Fibroblast of skin of back (primary cell): ENCODE measurements at regions not wholly inside any gene's neighbourhood (a gene's known extent, or its start where the extent isn't known, plus 50 kb on each side); places are given as distances from the start of the nearest gene placed in this dataset.

Source experiments
- DNase-seq: peaks from one replicate; pipeline ENCODE4 v3.0.0-alpha.2; 2013

- DNase-seq = no peak
These were observed 95.9 kb upstream of the LEP start for GRCh38 chr7:128145191-128145590.

- no peak for DNase-seq
These were observed 95.0 kb upstream of the LEP start for GRCh38 chr7:128146052-128146451.

GRCh38 chr7:128148676-128149075 is 92.4 kb upstream of the LEP start:
- no peak for DNase-seq

GRCh38 chr7:128150223-128150865 is 90.7 kb upstream of the LEP start:
- no peak for DNase-seq

GRCh38 chr7:128151635-128152034 is 89.4 kb upstream of the LEP start:
- DNase-seq = no peak

GRCh38 chr7:128152721-128153120 is 88.4 kb upstream of the LEP start:
- DNase-seq = no peak

GRCh38 chr7:128153436-128153835 is 87.6 kb upstream of the LEP start:
- no peak for DNase-seq

- DNase-seq = no peak
These were observed 86.6 kb upstream of the LEP start for GRCh38 chr7:128154504-128154903.

- DNase-seq = no peak
These were observed 85.9 kb upstream of the LEP start for GRCh38 chr7:128155100-128155740.

GRCh38 chr7:128157906-128158305 is 83.2 kb upstream of the LEP start:
- DNase-seq = no peak

- DNase-seq = no peak
These were observed 82.7 kb upstream of the LEP start for GRCh38 chr7:128158370-128158769.

- DNase-seq = no peak
These were observed 80.8 kb upstream of the LEP start for GRCh38 chr7:128160296-128160695.

- DNase-seq = no peak
These were observed 79.5 kb upstream of the LEP start for GRCh38 chr7:128161466-128162125.

- no peak for DNase-seq
These were observed 78.4 kb upstream of the LEP start for GRCh38 chr7:128162666-128163065.

- DNase-seq = no peak
These were observed 77.6 kb upstream of the LEP start for GRCh38 chr7:128163473-128163872.

- peak; percentile 69 for DNase-seq
These were observed 76.8 kb upstream of the LEP start for GRCh38 chr7:128164061-128164954.

- no peak for DNase-seq
These were observed 76.0 kb upstream of the LEP start for GRCh38 chr7:128164955-128165670.

- no peak for DNase-seq
These were observed 75.1 kb upstream of the LEP start for GRCh38 chr7:128165927-128166420.

GRCh38 chr7:128166603-128167041 is 74.5 kb upstream of the LEP start:
- no peak for DNase-seq

GRCh38 chr7:128167042-128167701 is 73.9 kb upstream of the LEP start:
- DNase-seq = peak; percentile 58
